RWPE1 (cell line): ENCODE measurements at regions not wholly inside any gene's neighbourhood (a gene's known extent, or its start where the extent isn't known, plus 50 kb on each side); places are given as distances from the start of the nearest gene placed in this dataset.

Experiments used
- CTCF ChIA-PET: fragments of 350-600 bp; sonication (Branson Sonifier 250); formaldehyde crosslinking; extraction: SDS; loops from one replicate; lab custom pipeline; 2021; lab: Yijun Ruan, JAX
- POLR2A ChIA-PET: fragments of 400-600 bp; formaldehyde crosslinking; extraction: SDS; loops from one replicate; lab custom pipeline; 2020; ENCODE audit warnings: antibody characterized with exemption; ENCODE audit not compliant: low non-redundant PET; lab: Yijun Ruan, JAX
- DNase-seq: peaks from one replicate; pipeline ENCODE4 v3.0.0; 2012; ENCODE audit warnings: low spot score
- H3K27ac ChIP-seq: fragments of 450-650 bp; 2 replicates; pipeline ENCODE4 v1.5.1; 2017
- TF ChIP-seq, protein P1 (sequence below): fragments of 450-650 bp; conservative IDR thresholded peaks from 2 replicates; pipeline ENCODE4 v1.5.1; 2017; ENCODE audit warnings: low read depth, mild to moderate bottlenecking

DNA sequence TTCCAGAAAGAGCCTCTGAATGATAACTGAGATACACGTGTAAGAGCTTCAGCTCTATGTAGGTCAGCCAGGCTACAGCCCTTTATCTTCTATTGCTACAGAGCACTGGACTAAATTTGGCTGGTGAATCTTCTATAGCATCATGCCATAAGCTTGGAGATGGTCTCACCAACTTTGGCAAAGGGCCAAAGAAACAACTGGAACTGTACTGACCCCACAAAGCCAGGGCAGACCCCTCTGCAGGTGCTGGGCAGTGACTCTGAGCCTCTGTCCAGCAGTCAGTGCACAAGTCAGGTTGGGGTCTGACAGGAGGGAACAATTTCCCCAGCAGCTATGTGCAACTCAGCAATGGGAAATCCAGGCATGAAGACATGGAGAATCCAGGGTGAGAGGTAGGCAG lies 57.8 kb upstream of the NFASC start:
- CTCF ChIA-PET: interaction anchor here (0.6 to 3.3 kb wide), 6 partner anchors 19 to 661 kb away, joined by 3 to 11 read pairs (median 4); partner anchors contain the start of gene ETNK2
- H3K27ac ChIP-seq: no peak overlapping the region
- DNase-seq: no peak
- POLR2A ChIA-PET: no interaction called here
- TF ChIP-seq, protein P1, sequence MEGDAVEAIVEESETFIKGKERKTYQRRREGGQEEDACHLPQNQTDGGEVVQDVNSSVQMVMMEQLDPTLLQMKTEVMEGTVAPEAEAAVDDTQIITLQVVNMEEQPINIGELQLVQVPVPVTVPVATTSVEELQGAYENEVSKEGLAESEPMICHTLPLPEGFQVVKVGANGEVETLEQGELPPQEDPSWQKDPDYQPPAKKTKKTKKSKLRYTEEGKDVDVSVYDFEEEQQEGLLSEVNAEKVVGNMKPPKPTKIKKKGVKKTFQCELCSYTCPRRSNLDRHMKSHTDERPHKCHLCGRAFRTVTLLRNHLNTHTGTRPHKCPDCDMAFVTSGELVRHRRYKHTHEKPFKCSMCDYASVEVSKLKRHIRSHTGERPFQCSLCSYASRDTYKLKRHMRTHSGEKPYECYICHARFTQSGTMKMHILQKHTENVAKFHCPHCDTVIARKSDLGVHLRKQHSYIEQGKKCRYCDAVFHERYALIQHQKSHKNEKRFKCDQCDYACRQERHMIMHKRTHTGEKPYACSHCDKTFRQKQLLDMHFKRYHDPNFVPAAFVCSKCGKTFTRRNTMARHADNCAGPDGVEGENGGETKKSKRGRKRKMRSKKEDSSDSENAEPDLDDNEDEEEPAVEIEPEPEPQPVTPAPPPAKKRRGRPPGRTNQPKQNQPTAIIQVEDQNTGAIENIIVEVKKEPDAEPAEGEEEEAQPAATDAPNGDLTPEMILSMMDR: no peak

DNA sequence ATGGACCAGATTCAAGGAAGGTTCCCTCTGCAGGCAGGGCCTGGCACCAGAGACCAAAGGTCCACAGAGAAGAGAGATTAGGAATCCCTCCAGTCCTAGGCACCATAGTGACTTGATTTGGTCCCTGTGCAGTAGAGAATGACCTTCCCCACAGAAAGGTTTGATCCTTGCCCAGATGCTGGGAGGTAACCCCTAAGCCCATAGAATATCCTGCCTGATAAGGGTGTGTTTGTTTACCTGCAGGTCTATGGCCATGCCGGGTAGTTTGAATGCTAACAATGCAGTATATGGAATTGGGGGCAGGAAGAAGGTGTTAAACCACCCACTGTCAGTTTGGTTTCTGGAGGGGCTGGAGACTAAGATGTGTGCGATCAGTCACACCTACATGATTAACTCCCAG lies 57.1 kb upstream of the NFASC start:
- H3K27ac ChIP-seq: no peak overlapping the region
- CTCF ChIA-PET: no interaction called here
- DNase-seq: no peak
- TF ChIP-seq, protein P1: no peak
- POLR2A ChIA-PET: no interaction called here

DNA sequence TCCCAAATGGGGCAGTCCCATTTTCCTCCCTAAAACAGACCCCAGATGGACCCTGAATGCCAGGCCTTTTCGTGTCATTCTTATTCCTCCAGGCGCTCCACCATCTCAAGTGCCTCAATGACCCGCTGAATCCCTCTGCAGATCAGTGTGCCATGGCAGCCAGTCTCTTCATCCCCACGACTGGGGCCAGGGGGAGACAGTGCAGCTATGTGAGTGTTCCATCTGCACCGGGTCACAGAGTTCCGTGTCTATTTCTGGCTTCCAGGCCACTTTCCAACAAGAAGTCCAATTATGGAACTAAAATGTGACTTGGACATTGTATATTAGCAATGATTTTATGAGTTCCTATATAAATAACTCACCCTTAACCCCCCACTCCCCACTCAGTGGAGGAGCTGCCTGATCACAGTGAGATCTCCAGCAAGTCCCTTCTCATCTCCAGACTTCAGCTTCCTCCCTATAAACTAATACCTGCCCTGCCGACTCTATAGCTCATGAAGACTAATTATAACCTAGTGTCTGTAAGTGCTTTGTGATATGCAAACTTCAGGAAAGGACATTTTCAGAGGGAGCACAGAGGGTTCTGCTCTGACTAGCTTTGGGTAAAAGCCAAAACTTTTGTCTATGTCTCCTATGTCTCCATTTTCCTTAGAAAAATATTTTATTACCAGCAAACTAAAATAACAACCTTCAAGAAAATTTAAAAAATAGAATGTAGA lies 56.3 kb upstream of the NFASC start:
- TF ChIP-seq, protein P1: no peak
- DNase-seq: no peak
- ChIA-PET CTCF (interaction anchor here (0.8 to 3.4 kb wide), 3 partner anchors 7 to 253 kb away, joined by 4 to 18 read pairs (median 4); no protein-coding TSS in a partner anchor), POLR2A (no interaction called here)
- H3K27ac ChIP-seq: no peak overlapping the region

DNA sequence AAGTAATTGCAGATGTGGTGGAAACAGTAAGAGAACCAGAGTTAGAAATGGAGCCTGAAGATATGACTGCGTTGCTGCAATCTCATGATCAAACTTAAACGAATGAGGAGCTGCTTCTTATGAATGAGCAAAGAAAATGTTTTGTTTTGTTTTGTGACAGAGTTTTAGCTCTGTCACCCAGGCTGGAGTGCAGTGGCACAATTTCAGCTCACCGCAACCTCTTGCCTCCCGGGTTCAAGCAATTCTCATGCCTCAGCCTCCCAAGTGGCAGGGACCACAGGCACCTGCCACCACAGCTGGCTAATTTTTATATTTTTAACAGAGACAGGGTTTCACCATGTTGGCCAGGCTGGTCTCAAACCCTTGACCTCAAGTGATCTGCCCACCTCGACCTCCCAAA lies 53.3 kb upstream of the NFASC start:
- no peak overlapping the region for H3K27ac ChIP-seq
- CTCF ChIA-PET: interaction anchor here (0.5 to 3.4 kb wide), 7 partner anchors 10 to 546 kb away, joined by 3 to 18 read pairs (median 3); no protein-coding TSS in a partner anchor
- POLR2A ChIA-PET: no interaction called here
- TF ChIP-seq, protein P1: no peak
- no peak for DNase-seq

DNA sequence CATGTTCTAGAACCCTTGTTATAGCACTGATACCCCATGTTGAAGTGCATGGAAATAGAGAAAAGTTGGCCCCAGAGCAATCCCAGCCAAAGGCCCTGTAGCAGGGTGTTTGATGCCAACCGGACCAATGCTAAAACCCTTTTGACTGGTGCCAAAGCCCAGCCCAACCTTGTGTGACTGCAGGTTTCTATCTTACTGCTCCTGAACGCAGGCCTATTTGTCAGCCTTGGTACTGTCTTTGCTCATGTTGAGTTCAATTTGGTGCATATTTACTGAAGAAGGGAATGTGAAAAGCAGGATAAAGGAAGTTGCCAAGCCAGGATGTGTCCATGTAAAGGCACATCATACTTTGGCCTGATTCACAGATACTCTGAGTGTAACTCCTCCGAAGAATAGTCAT lies 51.7 kb upstream of the NFASC start:
- CTCF ChIA-PET: interaction anchor here (0.7 to 6.2 kb wide), 6 partner anchors 11 to 170 kb away, joined by 3 to 43 read pairs (median 7); no protein-coding TSS in a partner anchor
- H3K27ac ChIP-seq: no peak overlapping the region
- no peak for DNase-seq
- TF ChIP-seq, protein P1: no peak
- POLR2A ChIA-PET: no interaction called here

DNA sequence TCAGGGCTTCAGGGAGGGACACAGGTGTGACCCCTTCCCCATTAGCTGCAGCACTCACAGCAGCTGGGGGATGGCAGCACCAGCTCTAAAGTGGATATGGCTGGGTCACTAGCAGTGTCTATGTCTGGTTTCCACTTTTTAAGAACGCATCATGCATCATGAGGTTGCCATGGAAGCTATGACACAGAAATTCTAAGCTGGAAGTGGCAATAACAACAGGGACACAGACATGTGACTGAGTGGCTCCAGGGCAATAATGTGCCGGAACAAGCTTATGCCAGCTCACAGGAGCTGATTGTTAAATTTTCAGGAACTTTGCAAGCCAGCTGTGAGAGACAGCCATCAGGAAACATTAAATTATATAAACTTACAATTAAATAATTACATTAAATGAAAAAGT lies 51.2 kb upstream of the NFASC start:
- TF ChIP-seq, protein P1: no peak
- CTCF ChIA-PET: interaction anchor here (0.6 to 6.2 kb wide), 5 partner anchors 12 to 344 kb away, joined by 3 to 43 read pairs (median 7); no protein-coding TSS in a partner anchor
- DNase-seq: no peak
- POLR2A ChIA-PET: no interaction called here
- H3K27ac ChIP-seq: no peak overlapping the region
